ENCODE measurements at regions not wholly inside any gene's neighbourhood (a gene's known extent, or its start where the extent isn't known, plus 50 kb on each side); places are given as distances from the start of the nearest gene placed in this dataset.

DNA sequence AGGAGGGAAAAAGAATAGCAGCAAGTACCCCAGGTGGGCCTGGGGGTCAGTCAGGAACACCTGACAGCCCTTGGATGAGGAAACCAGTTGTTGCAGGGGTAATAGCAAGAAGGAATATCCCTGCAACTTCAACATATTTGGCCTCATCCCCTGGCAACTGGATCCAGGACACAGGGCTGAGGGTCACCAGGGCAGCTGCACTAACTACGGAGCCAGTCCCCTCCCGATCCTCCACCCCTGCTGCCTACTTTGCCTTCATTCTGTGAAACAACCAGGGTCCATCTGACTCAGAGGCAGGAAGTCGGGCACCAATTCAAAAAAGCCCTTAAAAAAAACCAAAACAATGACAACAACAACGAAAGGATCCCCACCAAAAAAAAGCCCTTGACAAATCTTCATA lies 52.9 kb downstream of the FRMPD3 start:
- in situ Hi-C loops (cut with HindIII; ENCODE audit: low pct_unique_long_range_greater_than_20kb, low sequenced_read_pairs) = no loop called here
- no peak for TF ChIP-seq JUND (IDR thresholded peaks at IDR 0.05; ENCODE audit: low read depth)
- DNase-seq (ENCODE audit: low read depth in 1 of 2, low spot score in 1 of 2) = no peak

DNA sequence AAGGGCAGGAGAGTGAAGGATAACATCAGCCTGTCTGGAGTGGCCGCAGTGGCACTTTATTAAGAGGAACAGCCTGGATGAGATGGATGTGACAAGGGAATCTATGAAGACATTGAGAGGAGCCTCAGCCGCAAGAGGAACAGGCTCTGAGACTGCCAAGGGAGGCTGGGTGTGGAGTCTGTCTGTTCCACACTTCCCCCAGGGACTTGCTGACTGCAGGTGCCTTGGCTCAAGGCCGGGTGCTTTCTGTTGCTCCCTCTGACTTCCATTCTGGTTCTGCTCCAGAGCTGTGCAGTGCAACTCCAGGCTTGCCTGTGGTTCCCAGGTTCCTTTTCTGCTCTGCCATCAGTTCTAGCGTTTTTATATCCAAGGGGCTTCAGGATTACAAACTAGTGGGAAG lies 54.6 kb downstream of the FRMPD3 start:
- in situ Hi-C loops (cut with HindIII; ENCODE audit: low pct_unique_long_range_greater_than_20kb, low sequenced_read_pairs) = no loop called here
- no peak for TF ChIP-seq JUND (IDR thresholded peaks at IDR 0.05; ENCODE audit: low read depth)

DNA sequence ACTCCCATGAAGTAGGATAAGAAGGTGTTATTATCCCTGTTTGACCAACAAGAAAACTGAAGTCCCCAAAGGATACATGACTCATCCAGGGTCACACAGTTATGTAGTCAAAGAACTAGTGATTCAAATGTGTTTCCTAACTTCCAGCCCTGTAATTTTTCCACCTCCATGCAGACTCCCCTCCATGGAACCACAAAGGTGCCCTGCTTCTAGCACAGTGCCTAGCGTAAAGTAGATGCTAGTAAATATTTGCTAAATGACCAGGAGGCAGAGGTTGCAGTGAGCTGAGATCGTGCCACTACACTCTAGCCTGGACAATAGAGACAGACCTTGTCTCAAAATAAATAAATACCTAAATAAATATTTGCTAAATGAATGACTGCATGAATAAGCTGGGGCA lies 55.8 kb downstream of the FRMPD3 start:
- no peak for DNase-seq (ENCODE audit: low read depth in 1 of 2, low spot score in 1 of 2)
- in situ Hi-C loops (cut with HindIII; ENCODE audit: low pct_unique_long_range_greater_than_20kb, low sequenced_read_pairs) = no loop called here

More for the DNA sequence above, 54.6 kb downstream of the FRMPD3 start:
- no peak for DNase-seq (ENCODE audit: low read depth in 1 of 2, low spot score in 1 of 2)

DNA sequence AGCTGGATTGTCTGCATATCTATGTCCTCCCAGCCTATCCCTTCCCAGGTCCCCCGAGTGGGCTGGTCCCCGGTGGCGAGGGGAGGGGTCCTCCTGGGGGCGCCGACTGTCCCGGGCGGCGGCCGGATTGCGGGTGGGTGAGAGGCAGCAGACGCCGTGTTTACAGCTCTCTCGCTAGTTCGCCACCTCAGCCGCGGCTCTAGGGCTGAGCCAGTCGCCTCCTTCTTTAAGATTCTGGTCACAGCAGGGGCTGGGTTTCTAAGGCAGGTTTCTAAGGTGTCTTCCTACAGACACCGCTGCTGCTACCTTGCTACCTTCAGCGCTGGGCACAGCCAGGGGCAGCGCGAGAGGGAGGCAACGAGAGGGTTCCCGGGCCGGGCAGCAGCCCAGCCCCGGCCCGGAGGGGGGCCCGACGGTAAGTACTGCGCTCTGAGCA lies 57.2 kb downstream of the FRMPD3 start:
- in situ Hi-C loops (cut with HindIII; ENCODE audit: low pct_unique_long_range_greater_than_20kb, low sequenced_read_pairs) = no loop called here
- no peak for TF ChIP-seq JUND (IDR thresholded peaks at IDR 0.05; ENCODE audit: low read depth)
- DNase-seq (ENCODE audit: low read depth in 1 of 2, low spot score in 1 of 2) = no peak

More for the DNA sequence above, 55.8 kb downstream of the FRMPD3 start:
- no peak for TF ChIP-seq JUND (IDR thresholded peaks at IDR 0.05; ENCODE audit: low read depth)

DNA sequence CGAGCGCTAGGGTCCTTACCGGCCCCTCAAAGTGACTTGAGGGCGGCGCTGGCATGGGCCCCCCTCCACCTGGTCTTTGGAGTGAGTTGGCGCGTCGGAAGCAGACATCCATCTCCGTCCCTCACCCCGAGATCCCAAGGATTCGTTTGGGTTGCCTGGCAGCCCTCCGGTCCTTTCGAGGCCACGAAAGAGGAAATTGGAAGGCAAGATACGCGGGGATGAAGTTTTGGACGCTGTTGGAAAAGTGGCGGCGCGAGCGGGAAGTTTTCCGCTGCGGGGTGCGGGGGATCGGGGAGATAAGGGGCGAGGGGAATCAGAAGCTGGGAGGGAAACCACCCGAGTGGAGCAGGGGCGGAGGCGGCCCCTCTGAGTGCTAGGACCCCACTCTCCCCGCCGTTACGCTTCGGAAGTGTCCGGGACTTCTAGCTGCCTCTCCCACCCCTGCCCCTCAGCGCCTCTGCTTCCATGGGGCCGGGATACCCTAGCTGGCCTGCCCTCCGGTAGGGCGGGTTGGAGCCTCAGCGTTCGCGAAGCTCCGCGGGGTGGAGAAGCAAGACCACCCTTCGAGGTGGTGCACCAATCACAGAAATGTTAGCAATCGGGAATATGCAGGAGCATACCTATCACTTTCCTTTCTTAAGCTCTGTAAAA lies 57.8 kb downstream of the FRMPD3 start:
- in situ Hi-C loops (cut with HindIII; ENCODE audit: low pct_unique_long_range_greater_than_20kb, low sequenced_read_pairs) = no loop called here
- DNase-seq (ENCODE audit: low read depth in 1 of 2, low spot score in 1 of 2) = no peak
- no peak for TF ChIP-seq JUND (IDR thresholded peaks at IDR 0.05; ENCODE audit: low read depth)

DNA sequence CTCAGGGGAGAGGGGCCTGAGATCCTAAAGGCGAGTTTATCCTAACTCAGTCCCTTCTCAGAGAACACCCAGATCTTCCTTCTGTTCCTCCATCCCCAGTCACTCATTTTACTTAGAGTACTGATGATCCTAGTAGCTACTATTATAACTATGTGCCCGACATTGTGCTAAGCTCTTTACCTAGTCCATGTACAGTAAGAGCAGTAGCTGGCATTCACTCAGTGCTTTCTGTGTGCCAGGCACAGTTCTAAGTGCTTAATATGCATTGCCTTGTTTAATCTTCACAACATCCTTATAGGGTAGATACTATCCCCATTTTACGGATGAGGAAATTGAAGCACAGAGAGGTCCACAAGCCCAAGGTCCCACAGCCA lies 58.3 kb downstream of the FRMPD3 start:
- in situ Hi-C loops (cut with HindIII; ENCODE audit: low pct_unique_long_range_greater_than_20kb, low sequenced_read_pairs) = no loop called here
- no peak for DNase-seq (ENCODE audit: low read depth in 1 of 2, low spot score in 1 of 2)
- no peak for TF ChIP-seq JUND (IDR thresholded peaks at IDR 0.05; ENCODE audit: low read depth)

DNA sequence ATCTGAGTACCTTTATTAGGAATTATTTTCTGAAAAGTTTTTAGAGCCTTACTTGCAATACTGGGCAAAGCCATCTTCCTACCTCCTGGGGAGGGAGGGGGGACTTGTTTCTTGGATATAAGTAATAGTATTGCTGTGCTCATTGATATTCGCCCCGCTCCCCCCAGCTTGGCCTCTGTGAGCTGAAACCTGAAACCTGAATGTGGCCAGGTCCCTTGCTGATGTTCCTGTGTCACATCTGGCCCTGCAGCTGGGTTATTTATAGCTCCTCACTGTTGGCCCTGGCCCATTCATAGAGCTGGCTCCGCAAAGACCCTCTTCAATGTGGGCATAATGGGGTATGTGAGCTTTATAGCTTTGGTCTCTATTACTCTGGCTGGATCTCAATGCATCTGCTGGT lies 59.5 kb downstream of the FRMPD3 start:
- in situ Hi-C loops (cut with HindIII; ENCODE audit: low pct_unique_long_range_greater_than_20kb, low sequenced_read_pairs) = no loop called here
- no peak for TF ChIP-seq JUND (IDR thresholded peaks at IDR 0.05; ENCODE audit: low read depth)
- no peak for DNase-seq (ENCODE audit: low read depth in 1 of 2, low spot score in 1 of 2)

DNA sequence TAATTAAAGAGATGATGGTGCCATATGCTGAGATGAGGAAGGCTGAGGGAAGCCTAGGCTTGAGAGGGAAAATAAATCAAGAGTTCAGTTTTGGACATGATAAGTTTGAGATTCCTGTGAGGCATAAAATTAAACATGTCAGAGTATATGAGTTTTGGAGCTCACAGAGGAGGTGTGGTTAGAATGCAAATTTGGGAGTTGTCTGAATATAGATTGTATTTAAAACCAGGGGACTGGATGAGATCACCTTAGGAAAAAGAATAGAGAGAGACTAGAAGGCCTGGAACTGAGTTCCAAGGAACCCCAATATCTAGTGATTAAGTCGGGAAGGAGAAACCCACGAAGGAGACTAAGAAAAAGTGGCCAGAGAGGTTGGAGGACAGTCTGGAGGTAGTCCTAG lies 65.5 kb downstream of the FRMPD3 start:
- DNase-seq (ENCODE audit: low read depth in 1 of 2, low spot score in 1 of 2) = no peak
- TF ChIP-seq JUND (IDR thresholded peaks at IDR 0.05; ENCODE audit: low read depth) = no peak
- in situ Hi-C loops (cut with HindIII; ENCODE audit: low pct_unique_long_range_greater_than_20kb, low sequenced_read_pairs) = no loop called here

DNA sequence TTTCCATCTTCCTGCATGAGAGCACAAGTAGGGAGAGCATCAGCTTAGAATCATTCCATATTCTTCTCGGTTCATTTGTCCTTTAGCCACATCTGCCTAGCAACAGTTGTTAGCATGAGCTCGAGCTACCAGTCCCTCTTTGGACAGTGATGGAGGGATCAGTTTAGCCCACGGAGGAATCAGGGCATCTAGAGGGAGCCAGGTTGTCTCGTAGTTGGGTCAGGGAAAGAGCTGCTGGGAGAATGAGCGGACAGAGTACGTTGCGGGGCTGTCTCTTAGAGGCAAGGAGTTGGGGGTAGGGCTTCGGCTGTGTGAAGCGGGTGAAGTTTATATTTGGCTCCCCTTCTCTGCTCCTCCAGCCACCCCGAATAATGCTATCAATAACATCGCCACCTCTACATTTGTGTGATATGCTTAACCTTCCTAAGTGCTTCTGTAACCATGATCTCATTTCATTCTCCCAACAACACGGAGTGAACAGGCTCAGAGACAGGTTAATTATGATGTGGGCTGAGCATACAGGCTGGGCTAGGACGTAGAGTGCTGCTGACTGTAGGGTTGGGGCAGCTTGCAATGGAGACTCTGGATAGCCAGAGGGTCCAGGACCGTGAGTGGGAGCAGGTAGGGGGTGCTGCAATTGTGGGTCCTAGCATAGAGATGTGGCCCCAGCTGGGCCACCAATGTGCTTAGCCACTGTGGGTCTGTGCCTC lies 72.6 kb downstream of the FRMPD3 start:
- in situ Hi-C loops (cut with HindIII; ENCODE audit: low pct_unique_long_range_greater_than_20kb, low sequenced_read_pairs) = no loop called here
- DNase-seq (ENCODE audit: low read depth in 1 of 2, low spot score in 1 of 2) = no peak
- no peak for TF ChIP-seq JUND (IDR thresholded peaks at IDR 0.05; ENCODE audit: low read depth)

DNA sequence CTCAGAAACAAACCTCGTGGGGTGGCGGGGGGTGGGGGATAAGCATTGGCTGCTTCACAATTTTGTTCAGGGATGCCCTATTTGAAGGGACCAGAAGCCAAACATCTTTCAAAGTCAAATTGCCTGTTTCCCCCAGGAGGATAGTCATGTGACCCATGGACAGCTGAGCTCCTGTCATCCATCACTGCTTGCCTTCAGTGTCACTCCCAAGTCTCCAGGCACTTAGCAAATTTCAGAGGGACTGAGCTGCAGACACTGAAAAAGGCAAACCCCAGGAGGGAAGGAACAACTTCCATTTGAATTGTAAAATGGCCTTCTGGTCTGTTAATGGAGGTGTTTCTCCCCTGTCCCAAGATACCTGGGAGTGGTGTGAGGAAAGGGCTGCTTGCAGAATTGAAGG lies 73.4 kb downstream of the FRMPD3 start:
- no peak for DNase-seq (ENCODE audit: low read depth in 1 of 2, low spot score in 1 of 2)
- in situ Hi-C loops (cut with HindIII; ENCODE audit: low pct_unique_long_range_greater_than_20kb, low sequenced_read_pairs) = no loop called here
- no peak for TF ChIP-seq JUND (IDR thresholded peaks at IDR 0.05; ENCODE audit: low read depth)

DNA sequence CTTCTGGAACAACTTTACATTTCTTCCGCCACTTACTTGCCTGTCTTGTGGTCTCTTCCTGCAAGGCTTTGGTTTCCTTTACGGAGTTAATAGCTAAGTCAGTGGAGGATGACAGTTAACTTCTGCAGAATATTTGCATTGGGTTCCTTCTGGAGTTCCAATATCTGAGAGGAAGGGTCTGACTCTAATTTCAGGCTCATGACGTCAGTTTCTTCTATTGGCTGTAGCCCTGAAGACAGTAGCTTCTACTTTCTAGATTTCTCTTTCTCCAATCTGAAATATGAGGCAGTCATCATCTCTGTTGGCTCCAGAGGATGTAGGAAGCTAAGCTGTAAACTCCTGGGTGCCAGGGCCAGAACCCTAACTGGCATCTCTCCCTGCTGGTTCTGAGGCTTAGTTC lies 76.7 kb downstream of the FRMPD3 start:
- no peak for TF ChIP-seq JUND (IDR thresholded peaks at IDR 0.05; ENCODE audit: low read depth)
- in situ Hi-C loops (cut with HindIII; ENCODE audit: low pct_unique_long_range_greater_than_20kb, low sequenced_read_pairs) = no loop called here
- DNase-seq (ENCODE audit: low read depth in 1 of 2, low spot score in 1 of 2) = no peak

DNA sequence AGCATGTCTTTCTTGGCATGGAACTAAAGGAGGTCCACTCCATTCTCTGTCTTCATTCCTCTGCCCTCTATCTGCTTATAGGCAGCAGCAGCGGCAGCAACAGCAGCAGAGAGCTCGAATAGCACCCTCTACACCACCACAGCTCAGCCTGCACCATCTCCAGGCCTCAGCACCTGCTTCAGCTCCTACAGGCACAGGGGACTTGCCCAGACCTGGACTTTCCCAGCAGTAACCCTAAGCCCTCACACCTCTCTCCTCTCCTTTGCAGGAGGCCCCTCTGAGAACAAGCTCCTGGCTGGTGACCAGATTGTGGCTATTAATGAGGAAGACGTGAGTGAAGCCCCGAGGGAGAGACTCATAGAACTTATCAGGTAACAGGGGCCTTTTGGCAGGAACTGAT lies 80.7 kb downstream of the FRMPD3 start:
- DNase-seq (ENCODE audit: low read depth in 1 of 2, low spot score in 1 of 2) = no peak
- no peak for TF ChIP-seq JUND (IDR thresholded peaks at IDR 0.05; ENCODE audit: low read depth)
- in situ Hi-C loops (cut with HindIII; ENCODE audit: low pct_unique_long_range_greater_than_20kb, low sequenced_read_pairs) = no loop called here

DNA sequence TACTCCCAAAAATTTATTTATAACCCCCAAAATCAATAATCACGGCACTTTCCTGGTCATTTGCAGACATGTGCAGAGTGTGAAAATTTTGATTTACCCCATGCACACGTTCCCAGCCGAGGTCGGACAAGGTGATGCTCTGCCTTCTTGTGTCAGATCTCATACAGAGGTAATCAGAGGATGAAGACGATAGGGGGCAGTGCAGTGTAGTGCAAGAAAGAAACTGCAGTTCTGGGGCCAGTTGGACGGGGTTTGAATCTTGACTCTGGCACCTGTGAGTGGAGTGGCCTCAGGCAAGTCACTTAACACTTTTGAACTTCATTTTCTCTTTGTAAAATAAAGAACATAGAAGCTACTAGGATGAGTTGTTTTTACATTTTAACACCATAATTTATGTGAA lies 88.4 kb downstream of the FRMPD3 start:
- DNase-seq (ENCODE audit: low read depth in 1 of 2, low spot score in 1 of 2) = peak; percentile 1 to 72
- TF ChIP-seq JUND (IDR thresholded peaks at IDR 0.05; ENCODE audit: low read depth) = no peak
- in situ Hi-C loops (cut with HindIII; ENCODE audit: low pct_unique_long_range_greater_than_20kb, low sequenced_read_pairs) = no loop called here

DNA sequence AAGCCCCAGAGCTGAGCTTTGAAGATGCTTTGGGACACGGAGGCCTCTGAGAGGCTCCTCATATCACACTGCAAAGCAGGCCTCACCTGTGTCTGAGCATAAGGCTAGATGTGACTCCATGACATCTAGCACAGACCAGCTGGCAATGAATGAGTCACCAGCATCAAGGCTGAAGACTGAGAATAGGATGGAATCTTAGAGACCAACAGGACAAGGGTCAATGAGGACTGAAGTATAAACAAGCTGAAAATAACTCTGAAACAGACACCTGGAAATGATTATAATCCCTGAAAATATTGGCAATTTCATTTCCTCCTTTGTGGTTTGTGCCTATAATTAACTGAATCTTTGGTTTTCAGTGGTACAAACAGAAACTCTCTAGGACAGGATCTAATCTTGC lies 87.1 kb upstream of the PRPS1 start:
- no peak for TF ChIP-seq JUND (IDR thresholded peaks at IDR 0.05; ENCODE audit: low read depth)
- in situ Hi-C loops (cut with HindIII; ENCODE audit: low pct_unique_long_range_greater_than_20kb, low sequenced_read_pairs) = no loop called here
- no peak for DNase-seq (ENCODE audit: low read depth in 1 of 2, low spot score in 1 of 2)
